Loucy (cell line): ENCODE measurements at regions not wholly inside any gene's neighbourhood (a gene's known extent, or its start where the extent isn't known, plus 50 kb on each side); places are given as distances from the start of the nearest gene placed in this dataset.

Experiments
- H2AFZ ChIP-seq: fragments of 200-600 bp; sonication (generic); 2 replicates; pipeline ENCODE4 v1.6.0; 2016; ENCODE audit warnings: antibody characterized with exemption, mild to moderate bottlenecking, low read length, moderate library complexity
- H3F3A ChIP-seq: fragments of 200-600 bp; 2 replicates; pipeline ENCODE4 v1.6.0; 2016; ENCODE audit warnings: antibody characterized with exemption, low read depth, mild to moderate bottlenecking
- H3K27me3 ChIP-seq: fragments of 200-600 bp; sonication (generic); 2 replicates; pipeline ENCODE4 v1.6.1; 2014; ENCODE audit warnings: low read length, mild to moderate bottlenecking; ENCODE audit not compliant: insufficient read depth, poor library complexity, severe bottlenecking
- H3K36me3 ChIP-seq: fragments of 200-600 bp; sonication (generic); 2 replicates; pipeline ENCODE4 v1.6.1; 2016; ENCODE audit warnings: low read length; ENCODE audit not compliant: insufficient read depth
- H3K4me1 ChIP-seq: fragments of 200-600 bp; sonication (generic); 2 replicates; pipeline ENCODE4 v1.5.1; 2014; ENCODE audit warnings: low read length, mild to moderate bottlenecking; ENCODE audit not compliant: insufficient read depth, poor library complexity, severe bottlenecking
- H3K4me2 ChIP-seq: fragments of 200-600 bp; sonication (generic); 2 replicates; pipeline ENCODE4 v1.6.0; 2014; ENCODE audit warnings: antibody characterized with exemption, low read length, low read depth, mild to moderate bottlenecking; ENCODE audit not compliant: poor library complexity, severe bottlenecking
- H3K4me3 ChIP-seq: fragments of 200-600 bp; sonication (generic); 2 replicates; pipeline ENCODE4 v1.5.1; 2014; ENCODE audit warnings: low read length, mild to moderate bottlenecking, mixed read lengths; ENCODE audit not compliant: poor library complexity, severe bottlenecking
- H3K79me2 ChIP-seq: fragments of 200-600 bp; sonication (generic); 2 replicates; pipeline ENCODE4 v1.6.1; 2014; ENCODE audit warnings: low read length; ENCODE audit not compliant: insufficient read depth
- H3K9ac ChIP-seq: fragments of 200-600 bp; sonication (generic); 2 replicates; pipeline ENCODE4 v1.6.0; 2014; ENCODE audit warnings: mild to moderate bottlenecking, low read depth, low read length, moderate library complexity; ENCODE audit not compliant: poor library complexity, severe bottlenecking
- H3K9me2 ChIP-seq: fragments of 200-600 bp; sonication (generic); replicated peaks from 2 replicates; pipeline ENCODE4 v1.6.1; 2016; ENCODE audit warnings: low read depth, low read length, mixed read lengths
- H3K9me3 ChIP-seq: fragments of 200-600 bp; sonication (generic); 2 replicates; pipeline ENCODE4 v1.6.1; 2014; ENCODE audit warnings: mild to moderate bottlenecking, antibody characterized with exemption, low read length, low read depth; ENCODE audit not compliant: insufficient read depth
- H4K20me1 ChIP-seq: fragments of 200-600 bp; sonication (generic); 2 replicates; pipeline ENCODE4 v1.6.0; 2014; ENCODE audit warnings: antibody characterized with exemption, low read length, mild to moderate bottlenecking; ENCODE audit not compliant: insufficient read depth, poor library complexity, severe bottlenecking
- EZH2phosphoT487 ChIP-seq: fragments of 200-600 bp; IDR thresholded peaks from 2 replicates; pipeline ENCODE4 v1.6.1; 2018; ENCODE audit warnings: antibody characterized with exemption, mild to moderate bottlenecking, moderate library complexity, borderline replicate concordance
- TF ChIP-seq, protein P1 (sequence below): fragments of 200-600 bp; sonication (generic); conservative IDR thresholded peaks from 2 replicates; pipeline ENCODE4 v1.5.1; 2014; ENCODE audit warnings: mild to moderate bottlenecking, antibody characterized with exemption, low read length

DNA sequence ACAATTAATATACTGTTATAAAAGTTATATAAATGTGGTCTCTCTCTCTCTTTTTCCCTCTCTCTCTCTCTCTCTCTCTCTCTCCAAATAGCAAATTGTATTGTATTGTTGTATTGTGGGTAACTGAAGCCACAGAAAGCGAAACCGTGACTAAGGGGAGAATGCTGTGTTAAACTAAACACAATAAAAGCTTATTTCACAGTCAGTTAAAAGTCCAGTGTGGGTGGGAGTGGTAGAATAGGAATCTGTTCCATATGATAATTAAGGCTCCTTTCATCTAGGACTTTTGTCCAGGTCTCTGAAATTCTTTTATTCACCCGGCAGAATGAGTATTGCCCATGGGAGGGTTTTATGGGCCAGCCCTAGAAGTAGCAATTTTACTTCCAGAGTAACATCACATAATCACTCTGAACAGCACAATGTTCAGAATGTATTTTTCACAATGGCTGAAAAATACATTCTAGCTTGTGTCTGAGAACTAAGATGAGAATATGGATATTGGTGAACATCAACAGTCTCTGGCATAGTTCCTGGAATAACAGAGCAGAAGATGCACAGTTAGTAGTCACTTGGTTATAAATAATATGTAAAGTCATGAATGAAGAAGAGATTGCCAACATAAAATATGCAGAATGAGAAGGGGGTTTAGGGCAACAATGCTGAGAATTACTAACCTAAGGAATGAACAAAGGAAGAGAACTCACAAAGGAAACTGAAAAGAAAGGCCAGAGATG lies 399.1 kb downstream of the PLCL1 start:
- peak overlapping the region; percentile 75 for H2AFZ ChIP-seq

More for the DNA sequence above, 399.1 kb downstream of the PLCL1 start:
- Histone ChIP-seq H3F3A (no peaks in the 10 kb centered on the region), H3K36me3 (no peaks in the 10 kb centered on the region), H3K4me3 (no peak overlapping the region), H4K20me1 (no peaks in the 10 kb centered on the region), H3K9me3 (no peaks in the 10 kb centered on the region), H3K27me3 (no peaks in the 10 kb centered on the region), H3K9ac (no peak overlapping the region), H3K4me1 (no peaks in the 10 kb centered on the region), H3K79me2 (no peaks in the 10 kb centered on the region), H3K4me2 (no peak overlapping the region), H3K9me2 (no peaks in the 10 kb centered on the region)
- TF ChIP-seq, protein P1, sequence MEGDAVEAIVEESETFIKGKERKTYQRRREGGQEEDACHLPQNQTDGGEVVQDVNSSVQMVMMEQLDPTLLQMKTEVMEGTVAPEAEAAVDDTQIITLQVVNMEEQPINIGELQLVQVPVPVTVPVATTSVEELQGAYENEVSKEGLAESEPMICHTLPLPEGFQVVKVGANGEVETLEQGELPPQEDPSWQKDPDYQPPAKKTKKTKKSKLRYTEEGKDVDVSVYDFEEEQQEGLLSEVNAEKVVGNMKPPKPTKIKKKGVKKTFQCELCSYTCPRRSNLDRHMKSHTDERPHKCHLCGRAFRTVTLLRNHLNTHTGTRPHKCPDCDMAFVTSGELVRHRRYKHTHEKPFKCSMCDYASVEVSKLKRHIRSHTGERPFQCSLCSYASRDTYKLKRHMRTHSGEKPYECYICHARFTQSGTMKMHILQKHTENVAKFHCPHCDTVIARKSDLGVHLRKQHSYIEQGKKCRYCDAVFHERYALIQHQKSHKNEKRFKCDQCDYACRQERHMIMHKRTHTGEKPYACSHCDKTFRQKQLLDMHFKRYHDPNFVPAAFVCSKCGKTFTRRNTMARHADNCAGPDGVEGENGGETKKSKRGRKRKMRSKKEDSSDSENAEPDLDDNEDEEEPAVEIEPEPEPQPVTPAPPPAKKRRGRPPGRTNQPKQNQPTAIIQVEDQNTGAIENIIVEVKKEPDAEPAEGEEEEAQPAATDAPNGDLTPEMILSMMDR, result no peak
- TF ChIP-seq EZH2phosphoT487, result no peak
